Omental fat pad (tissue), 3 donors: ENCODE measurements at regions not wholly inside any gene's neighbourhood (a gene's known extent, or its start where the extent isn't known, plus 50 kb on each side); places are given as distances from the start of the nearest gene placed in this dataset.

ENCODE experiments used
- ATAC-seq: fragments of 150-250 bp; one replicate; pipeline ENCODE4 v1.9.1; 2016; ENCODE audit warnings: mild to moderate bottlenecking, moderate library complexity; ENCODE audit not compliant: low FRiP score
- DNase-seq: peaks from one replicate; pipeline ENCODE4 v3.0.0-alpha.2; 2019; ENCODE audit warnings: low spot score
- CTCF ChIP-seq, 3 donors: fragments of 450-650 bp; IDR thresholded peaks; one replicate each; pipeline ENCODE4 v1.5.1; 2016 to 2017; ENCODE audit warnings: antibody characterized with exemption in 3 of 3, mild to moderate bottlenecking in 3 of 3, moderate library complexity in 2 of 3

GRCh38 chr16:66231452-66232160 is 134.9 kb upstream of the CDH5 start:
- ATAC-seq (no peak), DNase-seq (no peak)
- TF ChIP-seq CTCF (IDR thresholded peaks at IDR 0.05): no peak

- TF ChIP-seq CTCF (IDR thresholded peaks at IDR 0.05): no peak
- DNase-seq: no peak
- no peak for ATAC-seq
Measured at GRCh38 chr16:66229651-66230050, 136.8 kb upstream of the CDH5 start.

GRCh38 chr16:66228792-66229191 is 137.7 kb upstream of the CDH5 start:
- DNase-seq (no peak), ATAC-seq (no peak)
- no peak for TF ChIP-seq CTCF (IDR thresholded peaks at IDR 0.05)

GRCh38 chr16:66227766-66228530 is 138.5 kb upstream of the CDH5 start:
- no peak for TF ChIP-seq CTCF (IDR thresholded peaks at IDR 0.05)
- DNase-seq: no peak
- ATAC-seq: no peak

- ATAC-seq (no peak), DNase-seq (no peak)
- TF ChIP-seq CTCF (IDR thresholded peaks at IDR 0.05): no peak
Measured at GRCh38 chr16:66226762-66227161, 139.7 kb upstream of the CDH5 start.

- ATAC-seq (no peak), DNase-seq (no peak)
- no peak for TF ChIP-seq CTCF (IDR thresholded peaks at IDR 0.05)
Measured at GRCh38 chr16:66225696-66226095, 140.8 kb upstream of the CDH5 start.

GRCh38 chr16:66224626-66225025 is 141.9 kb upstream of the CDH5 start:
- no peak for TF ChIP-seq CTCF (IDR thresholded peaks at IDR 0.05)
- ATAC-seq: no peak
- DNase-seq: no peak
